ENCODE measurements at regions not wholly inside any gene's neighbourhood (a gene's known extent, or its start where the extent isn't known, plus 50 kb on each side); places are given as distances from the start of the nearest gene placed in this dataset.
A peak's percentile ranks its signal among the peaks of the same experiment; 100 is the strongest.

DNA sequence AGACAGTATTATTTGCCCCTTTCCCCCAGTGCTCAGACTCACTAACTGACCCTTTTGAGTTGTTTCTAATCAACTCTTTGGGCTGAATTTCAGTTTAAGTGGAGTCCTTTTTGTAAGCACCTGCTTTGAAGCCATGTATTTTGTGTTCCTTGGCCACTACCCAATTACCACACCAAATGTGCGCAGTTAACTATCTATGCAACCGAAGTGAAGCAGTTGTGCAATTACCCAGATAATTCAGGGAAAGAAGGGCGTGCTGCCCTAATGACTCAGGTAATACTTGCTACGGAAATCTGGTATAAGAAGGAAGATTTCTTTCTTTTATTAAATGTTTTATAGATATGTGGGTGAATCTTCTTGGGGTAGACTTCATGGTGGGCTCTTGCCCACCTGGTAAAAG is 371.9 kb upstream of the TBL1XR1 start:
- DNase-seq (ENCODE audit: low spot score) = no peak

DNA sequence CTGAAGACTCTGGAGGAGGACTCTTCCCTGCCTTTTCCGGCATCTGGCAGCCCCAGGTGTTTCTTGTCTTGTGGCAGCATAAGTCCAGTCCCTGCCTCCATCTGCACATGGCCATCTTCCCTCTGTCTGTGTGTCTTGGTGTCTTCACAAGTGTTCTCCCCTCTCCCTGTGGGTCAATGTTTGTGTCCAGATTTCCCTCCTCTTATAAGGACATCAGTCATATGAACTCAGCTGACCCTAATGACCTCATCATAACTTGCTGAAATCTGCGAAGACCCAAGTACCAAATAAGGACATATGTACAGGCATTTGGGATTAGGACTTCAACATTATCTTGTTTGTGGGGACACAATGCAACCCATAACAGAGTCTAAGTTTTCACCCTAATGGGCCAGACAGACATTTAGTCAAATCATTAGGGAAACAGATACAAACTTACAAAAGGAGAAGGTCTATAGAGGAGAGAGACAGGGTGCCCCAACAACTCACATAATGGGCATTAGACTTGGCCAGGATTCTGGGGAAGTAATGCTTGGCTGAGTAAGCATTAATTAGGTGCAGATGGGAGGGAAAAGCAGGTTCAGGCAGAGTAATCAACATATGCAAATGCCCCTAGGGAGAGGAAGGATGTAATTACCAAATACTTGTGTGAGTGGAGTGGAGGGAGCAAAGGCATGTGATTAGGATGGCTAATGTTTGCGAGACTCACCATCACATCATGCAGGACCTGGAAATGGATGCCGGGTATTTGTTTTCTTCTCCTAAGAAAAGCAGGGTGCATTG is 372.8 kb upstream of the TBL1XR1 start:
- DNase-seq (ENCODE audit: low spot score) = no peak

DNA sequence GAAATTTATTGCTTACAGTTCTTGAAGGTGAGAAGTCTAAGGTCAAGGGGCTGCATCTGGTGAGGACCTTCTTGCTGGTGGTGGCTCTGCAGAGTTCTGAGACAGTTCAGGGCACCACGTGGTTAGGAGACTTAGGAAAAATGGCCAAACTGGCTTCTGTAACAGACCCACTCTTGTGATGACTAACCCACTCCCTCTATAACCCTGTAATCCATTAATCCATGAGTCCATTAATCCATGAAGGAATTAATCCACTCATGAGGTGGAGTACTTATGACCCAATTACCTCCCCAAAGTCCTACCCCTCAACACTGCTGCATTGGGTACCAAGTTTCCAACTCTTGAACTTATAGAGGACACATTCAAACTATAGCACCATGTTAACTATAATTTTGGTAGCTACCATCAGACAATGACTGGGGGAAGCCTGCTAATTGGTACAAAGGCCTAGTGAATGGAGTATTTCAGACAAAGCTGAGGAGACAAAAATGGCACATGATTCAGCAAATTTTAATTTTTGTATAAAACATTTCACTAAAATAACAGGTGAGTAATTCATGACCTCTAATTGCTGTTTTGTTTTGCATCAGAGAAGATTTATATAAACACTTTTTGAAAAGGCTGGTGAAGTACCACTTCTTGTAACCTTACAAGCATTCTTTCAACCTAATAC is 374.1 kb upstream of the TBL1XR1 start:
- DNase-seq (ENCODE audit: low spot score) = no peak

GRCh38 chr3:177571944-177572315 is 374.6 kb upstream of the TBL1XR1 start:
- no peak for DNase-seq (ENCODE audit: low spot score)

DNA sequence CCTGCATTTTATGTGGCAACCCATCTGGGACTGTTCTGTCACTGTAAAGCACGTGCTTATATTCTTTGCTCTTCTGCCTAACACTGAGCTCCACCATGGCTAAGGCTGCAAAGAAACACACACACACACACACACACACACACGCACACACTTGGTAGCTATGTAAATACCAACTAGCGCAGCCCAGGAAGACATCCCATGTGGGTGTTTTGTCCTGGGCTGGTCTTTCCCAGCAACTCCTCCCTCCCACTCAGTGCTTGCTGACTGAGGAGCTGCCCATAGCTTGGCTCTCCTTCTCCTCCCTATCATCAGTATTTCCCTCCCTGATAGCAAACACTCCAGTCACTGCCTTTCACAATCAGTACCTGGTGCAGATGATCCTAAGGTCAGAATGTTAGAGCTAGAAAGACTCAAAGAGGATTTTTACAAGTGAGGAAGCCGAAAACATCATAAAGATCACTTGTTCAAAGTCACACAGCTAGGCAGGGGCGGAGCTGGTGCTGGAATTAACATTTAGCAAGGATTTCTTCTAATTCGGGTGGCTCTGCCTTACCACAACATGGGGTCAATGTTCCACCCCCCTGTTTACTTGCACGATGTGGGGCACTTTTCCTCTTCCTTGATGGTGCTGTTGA is 377.1 kb upstream of the TBL1XR1 start:
- no peak for DNase-seq (ENCODE audit: low spot score)

GRCh38 chr3:177576746-177577145 is 379.5 kb upstream of the TBL1XR1 start:
- no peak for DNase-seq (ENCODE audit: low spot score)

DNA sequence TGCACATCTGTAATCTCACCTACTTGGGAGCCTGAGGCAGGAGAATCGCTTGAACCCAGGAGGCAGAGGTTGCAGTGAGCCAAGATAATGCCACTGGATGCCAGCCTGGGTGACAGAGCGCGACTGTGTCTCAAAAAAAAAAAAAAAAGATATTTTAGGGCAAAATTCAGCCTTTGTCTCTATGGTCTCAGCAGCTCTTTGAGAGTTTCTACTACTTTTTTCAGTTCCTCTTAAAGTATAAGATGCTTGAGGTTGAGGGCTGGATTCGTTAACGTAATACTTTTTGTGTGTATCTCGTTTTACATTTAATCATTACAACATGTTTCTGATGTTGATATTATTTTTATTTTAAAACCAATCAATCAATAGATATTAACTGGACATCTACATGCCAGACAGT is 381.2 kb upstream of the TBL1XR1 start:
- no peak for DNase-seq (ENCODE audit: low spot score)

DNA sequence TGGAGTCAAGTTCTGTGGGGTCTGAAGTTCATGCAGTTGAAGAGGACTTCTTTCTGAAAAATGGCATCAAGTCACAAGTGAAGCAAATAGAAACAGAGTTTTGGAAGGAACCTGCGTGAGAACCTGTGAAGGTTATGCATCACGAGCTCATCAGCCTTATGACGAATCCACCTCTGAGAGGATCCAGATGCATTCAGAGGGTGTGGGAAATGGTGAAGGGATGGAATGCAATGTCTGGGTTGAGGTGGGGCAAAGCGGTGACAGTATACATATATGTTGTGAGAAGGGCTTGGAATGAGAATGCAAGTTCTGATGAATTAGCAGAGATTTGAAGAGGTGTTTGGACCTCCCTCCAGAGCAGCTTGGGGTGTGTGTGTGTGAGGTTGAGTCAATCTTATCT is 382.1 kb upstream of the TBL1XR1 start:
- DNase-seq (ENCODE audit: low spot score) = no peak

DNA sequence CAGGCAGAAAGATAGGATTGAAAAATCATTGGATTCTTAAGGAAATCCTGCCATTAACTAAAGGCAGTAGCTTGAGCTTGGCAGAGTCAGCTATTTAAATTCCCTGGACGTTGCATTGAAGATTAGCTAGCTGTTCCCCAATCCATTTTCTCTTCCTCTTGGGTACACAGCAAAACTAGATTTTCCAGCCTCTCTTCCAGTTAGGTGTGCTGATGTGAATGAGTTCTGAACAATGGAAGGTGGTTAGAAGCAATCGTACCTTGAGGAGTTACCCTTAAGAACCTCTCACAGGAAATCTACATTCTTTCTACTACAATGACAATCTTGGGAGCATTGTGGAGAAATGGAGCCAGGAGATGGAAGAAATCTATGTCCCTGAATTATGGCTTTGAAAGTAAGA is 383.2 kb upstream of the TBL1XR1 start:
- DNase-seq (ENCODE audit: low spot score) = no peak

GRCh38 chr3:177585271-177585670 is 388.0 kb upstream of the TBL1XR1 start:
- DNase-seq (ENCODE audit: low spot score) = no peak

GRCh38 chr3:177589041-177589650 is 391.9 kb upstream of the TBL1XR1 start:
- no peak for DNase-seq (ENCODE audit: low spot score)

GRCh38 chr3:177589911-177590381 is 392.7 kb upstream of the TBL1XR1 start:
- peak; percentile 63 for DNase-seq (ENCODE audit: low spot score)

- DNase-seq (ENCODE audit: low spot score) = no peak
These were observed 393.5 kb upstream of the TBL1XR1 start for GRCh38 chr3:177590826-177591225.

DNA sequence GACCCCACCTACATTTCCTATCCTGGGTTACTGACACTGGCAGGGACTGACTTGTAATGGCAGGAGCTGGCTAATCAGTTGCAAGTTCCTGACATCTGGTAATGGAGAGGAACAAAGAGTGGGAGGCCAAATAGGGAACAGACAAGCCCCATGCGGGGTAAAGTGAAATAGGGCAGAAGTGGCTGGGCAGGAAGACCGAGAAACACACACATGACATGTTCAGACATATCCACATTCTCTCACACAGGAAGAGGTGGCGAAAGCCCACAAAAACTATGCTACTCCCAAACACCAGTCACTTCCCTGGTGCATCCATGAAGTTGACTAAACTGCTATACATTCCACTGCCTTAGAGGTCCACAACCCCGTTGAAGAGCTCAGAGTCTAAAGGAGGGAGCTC is 394.1 kb upstream of the TBL1XR1 start:
- no peak for DNase-seq (ENCODE audit: low spot score)

- no peak for DNase-seq (ENCODE audit: low spot score)
These were observed 396.8 kb upstream of the TBL1XR1 start for GRCh38 chr3:177594096-177594495.

GRCh38 chr3:177595530-177596188 is 398.4 kb upstream of the TBL1XR1 start:
- DNase-seq (ENCODE audit: low spot score) = no peak

DNA sequence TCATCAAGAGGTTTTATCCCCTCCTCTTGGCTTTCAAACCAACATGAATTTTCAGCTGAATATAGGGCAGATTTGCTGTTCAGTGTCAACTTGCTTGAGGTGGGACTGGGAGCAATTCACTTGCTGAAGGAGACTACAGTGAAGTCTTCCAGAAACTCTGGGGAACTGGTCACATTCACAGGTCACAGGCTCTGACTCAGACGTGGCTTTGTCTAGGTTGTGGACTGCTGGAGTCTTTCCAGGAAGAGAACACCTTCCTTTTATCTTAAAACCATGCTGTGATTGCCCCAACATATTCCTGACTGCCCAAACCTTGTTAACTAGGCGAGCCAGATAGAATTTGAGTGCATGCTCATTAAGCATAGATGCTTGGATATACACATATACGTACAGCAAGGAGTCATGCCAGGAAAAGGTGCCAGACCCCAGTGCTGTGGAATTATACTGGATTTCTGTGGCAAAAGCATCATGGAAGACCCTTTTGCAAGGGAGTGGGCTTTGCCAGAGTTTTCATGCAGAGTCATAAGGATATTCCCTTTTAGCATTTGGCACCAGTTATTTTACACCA is 399.1 kb upstream of the TBL1XR1 start:
- DNase-seq (ENCODE audit: low spot score) = no peak

GRCh38 chr3:177596816-177597271 is 399.6 kb upstream of the TBL1XR1 start:
- DNase-seq (ENCODE audit: low spot score) = no peak

DNA sequence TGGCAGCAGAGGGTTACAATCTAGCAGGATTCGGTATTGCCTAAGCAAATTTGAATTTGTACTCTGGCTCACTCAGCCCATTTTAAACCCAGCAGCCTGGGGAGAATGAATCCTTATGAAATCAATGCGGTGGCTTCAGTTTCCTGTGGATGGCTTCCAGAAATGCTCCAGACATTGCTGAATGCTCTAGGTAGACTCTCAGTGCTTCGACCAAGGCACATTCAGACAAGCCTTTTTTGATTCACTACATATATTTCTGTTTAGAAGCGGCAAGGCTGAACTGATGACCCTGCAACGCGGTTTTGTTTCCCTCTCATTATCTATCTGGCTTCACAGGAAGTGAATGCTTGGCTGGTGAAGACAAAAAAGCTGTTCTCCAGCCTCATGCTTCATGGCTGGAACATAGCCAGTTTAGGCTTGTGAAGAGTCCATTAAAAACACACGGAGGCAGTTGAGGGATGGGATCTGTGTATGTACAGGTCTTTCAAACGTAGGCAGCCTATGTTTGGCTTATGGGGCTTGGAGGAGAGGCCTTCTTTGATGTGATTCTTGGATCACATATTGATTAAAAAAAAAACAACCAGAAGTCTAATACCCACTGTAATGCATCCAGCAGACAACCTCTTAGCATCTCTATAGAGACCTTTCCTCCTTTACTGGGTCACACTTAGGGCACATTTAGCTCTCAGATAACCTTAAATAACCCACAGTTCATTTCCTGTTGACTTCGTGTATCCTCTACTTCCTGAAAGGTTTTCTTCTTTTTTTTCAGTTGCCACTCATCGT is 400.2 kb upstream of the TBL1XR1 start:
- no peak for DNase-seq (ENCODE audit: low spot score)

GRCh38 chr3:177598097-177598833 is 401.0 kb upstream of the TBL1XR1 start:
- DNase-seq (ENCODE audit: low spot score) = peak; percentile 73
